ENCODE measurements at regions not wholly inside any gene's neighbourhood (a gene's known extent, or its start where the extent isn't known, plus 50 kb on each side); places are given as distances from the start of the nearest gene placed in this dataset.

DNA sequence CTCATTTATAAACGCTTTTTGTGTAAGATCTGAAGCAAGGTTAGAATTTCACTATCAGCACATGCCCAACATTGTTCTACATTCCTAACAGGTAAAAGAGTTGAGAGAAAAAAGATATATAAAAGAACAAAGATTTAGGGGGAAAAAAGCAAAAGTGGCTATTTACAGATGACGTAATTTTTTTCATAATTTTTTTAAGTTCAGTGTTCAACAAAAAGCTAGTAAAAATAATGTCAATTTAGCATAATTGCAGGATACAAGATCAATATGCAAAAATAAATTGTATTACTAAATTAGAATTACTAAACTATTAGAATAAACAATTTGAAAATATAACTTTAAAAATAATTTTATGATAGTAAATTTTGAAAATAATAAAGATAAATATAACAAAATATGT, 405.0 kb downstream of the SEMA3D start:
- H3K9me3 ChIP-seq (replicated peaks; ENCODE audit: insufficient read depth, low read length) = no peaks in the 10 kb centered on the region
- H3K27ac ChIP-seq (ENCODE audit: low read length) = no peak overlapping the region
- TF ChIP-seq, protein P1, sequence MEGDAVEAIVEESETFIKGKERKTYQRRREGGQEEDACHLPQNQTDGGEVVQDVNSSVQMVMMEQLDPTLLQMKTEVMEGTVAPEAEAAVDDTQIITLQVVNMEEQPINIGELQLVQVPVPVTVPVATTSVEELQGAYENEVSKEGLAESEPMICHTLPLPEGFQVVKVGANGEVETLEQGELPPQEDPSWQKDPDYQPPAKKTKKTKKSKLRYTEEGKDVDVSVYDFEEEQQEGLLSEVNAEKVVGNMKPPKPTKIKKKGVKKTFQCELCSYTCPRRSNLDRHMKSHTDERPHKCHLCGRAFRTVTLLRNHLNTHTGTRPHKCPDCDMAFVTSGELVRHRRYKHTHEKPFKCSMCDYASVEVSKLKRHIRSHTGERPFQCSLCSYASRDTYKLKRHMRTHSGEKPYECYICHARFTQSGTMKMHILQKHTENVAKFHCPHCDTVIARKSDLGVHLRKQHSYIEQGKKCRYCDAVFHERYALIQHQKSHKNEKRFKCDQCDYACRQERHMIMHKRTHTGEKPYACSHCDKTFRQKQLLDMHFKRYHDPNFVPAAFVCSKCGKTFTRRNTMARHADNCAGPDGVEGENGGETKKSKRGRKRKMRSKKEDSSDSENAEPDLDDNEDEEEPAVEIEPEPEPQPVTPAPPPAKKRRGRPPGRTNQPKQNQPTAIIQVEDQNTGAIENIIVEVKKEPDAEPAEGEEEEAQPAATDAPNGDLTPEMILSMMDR (IDR thresholded peaks at IDR 0.05; ENCODE audit: low read length) = no peak
- TF ChIP-seq EZH2phosphoT487 (IDR thresholded peaks at IDR 0.05; ENCODE audit: low read length) = no peak
- TF ChIP-seq EZH2 (optimal IDR thresholded peaks at IDR 0.05; ENCODE audit: low read depth, low read length) = no peak

DNA sequence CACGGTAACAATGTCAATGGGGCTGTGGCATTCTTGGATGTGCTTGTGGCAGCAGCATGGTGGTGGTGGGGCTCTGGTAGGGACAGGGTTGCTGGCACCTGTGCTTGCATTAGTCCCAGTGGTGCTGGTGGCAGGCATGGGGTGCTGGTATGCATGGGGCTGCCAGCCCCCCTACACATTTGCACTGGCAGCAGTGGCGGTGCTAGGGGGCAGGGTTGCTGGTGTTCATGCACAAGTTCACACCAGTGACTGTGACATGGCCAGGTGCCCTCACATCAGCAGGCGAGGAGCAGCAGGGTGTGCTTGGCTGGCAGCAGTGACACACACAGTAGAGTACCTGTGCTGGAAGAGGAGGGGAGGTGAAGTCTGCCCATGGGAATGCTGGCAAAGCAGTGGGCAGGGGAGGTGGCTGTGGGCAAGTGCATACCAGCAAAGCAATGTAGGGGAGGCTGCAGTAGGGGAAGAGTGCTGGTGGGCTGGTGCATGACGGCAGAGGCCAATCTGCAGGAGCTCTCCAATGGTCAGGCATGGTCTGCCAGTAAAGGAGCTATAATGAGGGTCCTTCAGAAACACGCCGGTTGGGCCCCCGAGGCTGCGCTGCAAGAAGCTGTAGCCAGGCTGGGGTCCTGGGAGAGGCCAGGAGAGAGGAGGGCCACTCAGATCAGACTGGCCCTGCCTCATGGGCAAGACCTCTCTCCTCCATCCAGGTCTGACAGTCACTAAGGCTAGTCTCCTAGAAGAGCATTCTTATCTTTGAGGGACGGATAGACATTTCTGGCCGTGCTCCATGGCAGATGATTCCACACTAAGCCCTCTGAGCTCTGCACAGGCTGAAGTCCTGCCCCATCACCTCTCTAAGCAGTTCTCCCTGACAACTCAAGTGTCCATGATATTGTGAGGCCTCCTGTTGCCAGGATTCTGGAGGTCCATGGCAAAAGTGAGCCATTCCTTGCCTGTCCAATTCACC, 406.4 kb downstream of the SEMA3D start:
- Histone ChIP-seq H3K27me3 (replicated peaks; ENCODE audit: insufficient read depth, low read length) (no peaks in the 10 kb centered on the region), H3F3A (ENCODE audit: insufficient read depth, low read length) (no peaks in the 10 kb centered on the region), H4K20me1 (ENCODE audit: insufficient read depth, low read length) (no peaks in the 10 kb centered on the region), H3K4me1 (ENCODE audit: low read length) (0 out of 2 replicates have a peak, but pooled peaks cover 4% of the 10 kb centered on the region), H3K9ac (ENCODE audit: low read length) (no peak overlapping the region), H3K27ac (ENCODE audit: low read length) (no peak overlapping the region), H3K4me2 (ENCODE audit: low read depth, low read length) (no peak overlapping the region), H3K9me2 (replicated peaks; ENCODE audit: insufficient read depth, low read length) (no peaks in the 10 kb centered on the region), H2AFZ (ENCODE audit: low read length) (no peak overlapping the region), H3K9me3 (replicated peaks; ENCODE audit: insufficient read depth, low read length) (no peaks in the 10 kb centered on the region), H3K4me3 (ENCODE audit: low read length) (no peak overlapping the region), H3K36me3 (replicated peaks; ENCODE audit: insufficient read depth, low read length) (no peaks in the 10 kb centered on the region), H3K79me2 (ENCODE audit: low read length) (no peaks in the 10 kb centered on the region)
- TF ChIP-seq, protein P1 (IDR thresholded peaks at IDR 0.05; ENCODE audit: low read length) = no peak
- TF ChIP-seq EZH2 (optimal IDR thresholded peaks at IDR 0.05; ENCODE audit: low read depth, low read length) (no peak), EZH2phosphoT487 (IDR thresholded peaks at IDR 0.05; ENCODE audit: low read length) (no peak)
- no peak for DNase-seq

More for the DNA sequence above, 405.0 kb downstream of the SEMA3D start:
- H3K9me2 ChIP-seq (replicated peaks; ENCODE audit: insufficient read depth, low read length) = no peaks in the 10 kb centered on the region
- no peaks in the 10 kb centered on the region for H3K27me3 ChIP-seq (replicated peaks; ENCODE audit: insufficient read depth, low read length)
- H3K36me3 ChIP-seq (replicated peaks; ENCODE audit: insufficient read depth, low read length) = no peaks in the 10 kb centered on the region
- DNase-seq = no peak
- no peaks in the 10 kb centered on the region for H3F3A ChIP-seq (ENCODE audit: insufficient read depth, low read length)
- H3K4me3 ChIP-seq (ENCODE audit: low read length) = no peak overlapping the region
- H3K9ac ChIP-seq (ENCODE audit: low read length) = no peak overlapping the region
- no peak overlapping the region for H3K4me2 ChIP-seq (ENCODE audit: low read depth, low read length)
- no peaks in the 10 kb centered on the region for H3K79me2 ChIP-seq (ENCODE audit: low read length)
- 0 out of 2 replicates have a peak, but pooled peaks cover 4% of the 10 kb centered on the region for H3K4me1 ChIP-seq (ENCODE audit: low read length)
- no peak overlapping the region for H2AFZ ChIP-seq (ENCODE audit: low read length)
- H4K20me1 ChIP-seq (ENCODE audit: insufficient read depth, low read length) = no peaks in the 10 kb centered on the region

DNA sequence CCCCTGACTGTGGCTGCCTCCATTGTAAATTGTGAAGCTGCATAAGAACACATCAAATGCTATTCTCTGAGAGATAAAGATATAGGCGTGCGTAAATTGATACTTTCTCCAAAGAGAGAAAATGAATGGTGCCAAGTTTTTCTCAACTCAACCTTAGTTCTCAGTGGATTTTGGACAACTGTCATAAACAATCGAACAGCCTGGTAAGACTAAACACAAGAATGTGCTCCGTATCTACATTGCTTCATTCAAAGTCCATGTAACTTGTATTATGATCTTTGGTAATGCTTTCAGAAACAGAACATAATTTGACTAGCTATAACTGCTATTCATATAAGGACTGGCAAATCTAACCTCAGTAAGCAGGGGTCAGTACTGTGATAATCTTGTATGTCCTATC, 429.1 kb downstream of the SEMA3D start:
- no peaks in the 10 kb centered on the region for H3K79me2 ChIP-seq (ENCODE audit: low read length)
- H3K9me3 ChIP-seq (replicated peaks; ENCODE audit: insufficient read depth, low read length) = no peaks in the 10 kb centered on the region
- H2AFZ ChIP-seq (ENCODE audit: low read length) = no peak overlapping the region
- H3F3A ChIP-seq (ENCODE audit: insufficient read depth, low read length) = no peaks in the 10 kb centered on the region
- TF ChIP-seq, protein P1 (IDR thresholded peaks at IDR 0.05; ENCODE audit: low read length) = no peak
- no peak for TF ChIP-seq EZH2phosphoT487 (IDR thresholded peaks at IDR 0.05; ENCODE audit: low read length)
- H3K36me3 ChIP-seq (replicated peaks; ENCODE audit: insufficient read depth, low read length) = no peaks in the 10 kb centered on the region
- no peak overlapping the region for H3K4me2 ChIP-seq (ENCODE audit: low read depth, low read length)
- no peak for DNase-seq
- no peaks in the 10 kb centered on the region for H4K20me1 ChIP-seq (ENCODE audit: insufficient read depth, low read length)
- no peaks in the 10 kb centered on the region for H3K27me3 ChIP-seq (replicated peaks; ENCODE audit: insufficient read depth, low read length)
- no peak overlapping the region for H3K4me3 ChIP-seq (ENCODE audit: low read length)
- H3K4me1 ChIP-seq (ENCODE audit: low read length) = no peaks in the 10 kb centered on the region
- no peaks in the 10 kb centered on the region for H3K9me2 ChIP-seq (replicated peaks; ENCODE audit: insufficient read depth, low read length)
- H3K9ac ChIP-seq (ENCODE audit: low read length) = no peak overlapping the region
- H3K27ac ChIP-seq (ENCODE audit: low read length) = no peak overlapping the region

All from MM.1S (cell line).